ENCODE measurements at regions not wholly inside any gene's neighbourhood (a gene's known extent, or its start where the extent isn't known, plus 50 kb on each side); places are given as distances from the start of the nearest gene placed in this dataset.

- no peaks in the 10 kb centered on the region for H3K36me3 ChIP-seq (ENCODE audit: control insufficient read depth in 2 of 2, insufficient read depth in 2 of 2, low read length in 1 of 2)
- H2AFZ ChIP-seq (ENCODE audit: control insufficient read depth, low read depth, low read length): no peak overlapping the region
- H3K9ac ChIP-seq (ENCODE audit: control insufficient read depth, insufficient read depth, low read length): no peak overlapping the region
- no peaks in the 10 kb centered on the region for H3K27me3 ChIP-seq (replicated peaks in 1 of 2; ENCODE audit: control insufficient read depth in 2 of 2, insufficient read depth in 2 of 2, low read length in 1 of 2)
- ChIA-PET CTCF (interaction anchor here (1.4 to 1.6 kb wide), 2 partner anchors 123 to 124 kb away, joined by 3 to 4 read pairs; no protein-coding TSS in a partner anchor), SMC1A (ENCODE audit: uncharacterized antibody, unreplicated experiment) (interaction anchor here (1.7 kb wide), 1 partner anchor 126 kb away, joined by 4 read pairs; no protein-coding TSS in a partner anchor), RAD21 (ENCODE audit: unreplicated experiment) (no interaction called here), POLR2A (no interaction called here)
- FAIRE-seq: no peak
- H3K79me2 ChIP-seq (ENCODE audit: control insufficient read depth, insufficient read depth, low read length): no peaks in the 10 kb centered on the region
- no peaks in the 10 kb centered on the region; the same call in 2 of the 3 replicates for H3K9me3 ChIP-seq (replicated peaks; ENCODE audit: control insufficient read depth, insufficient read depth, low read length)
- no peak for ATAC-seq
- intact Hi-C loops (cut with micrococcal nuclease; ENCODE audit: unreplicated experiment) (no loop called here), in situ Hi-C loops (cut with MboI) (no loop called here)
- DNase-seq (ENCODE audit: low read depth, low spot score): no peak
- no peak overlapping the region for H3K4me2 ChIP-seq (ENCODE audit: control insufficient read depth, insufficient read depth)
- H4K20me1 ChIP-seq (ENCODE audit: control insufficient read depth, insufficient read depth): no peaks in the 10 kb centered on the region
- H3K4me3 ChIP-seq: no peak overlapping the region
- BruUV-seq (replicated peaks): no TSS peak
- no peaks in the 10 kb centered on the region for H3K4me1 ChIP-seq (ENCODE audit: control insufficient read depth, insufficient read depth, low read length)
- H3K27ac ChIP-seq (ENCODE audit: control insufficient read depth, insufficient read depth): no peak overlapping the region
- TF ChIP-seq IKZF1 (conservative IDR thresholded peaks at IDR 0.05) (no peak), SUPT20H (IDR thresholded peaks at IDR 0.05; ENCODE audit: borderline replicate concordance, control insufficient read depth, low read depth, low read length) (no peak), FOXK2 (IDR thresholded peaks at IDR 0.05) (no peak), RCOR1 (conservative IDR thresholded peaks at IDR 0.05; ENCODE audit: low read depth, low read length) (no peak), TCF12 (IDR thresholded peaks at IDR 0.05; ENCODE audit: low read depth, low read length) (no peak), ZNF622 (IDR thresholded peaks at IDR 0.05) (no peak), CUX1 (IDR thresholded peaks at IDR 0.05; ENCODE audit: insufficient replicate concordance, low read depth, low read length) (no peak), EP300 (IDR thresholded peaks at IDR 0.05; ENCODE audit: borderline replicate concordance in 1 of 2, control insufficient read depth in 1 of 2, low read depth in 2 of 2, low read length in 2 of 2) (no peak), PBX3 (IDR thresholded peaks at IDR 0.05; ENCODE audit: insufficient replicate concordance, low read depth, low read length) (no peak), E2F8 (IDR thresholded peaks at IDR 0.05; ENCODE audit: low read depth, partially characterized antibody) (no peak), TBL1XR1 (IDR thresholded peaks at IDR 0.05; ENCODE audit: low read depth, low read length) (no peak), ZBTB4 (CRISPR knock-in tag; IDR thresholded peaks at IDR 0.05) (no peak)
These were observed 59.1 kb upstream of the CCDC28A start for GRCh38 chr6:138714493-138714892.

Data from GM12878 (cell line).